Neural cell (in vitro differentiated cells): ENCODE measurements at regions not wholly inside any gene's neighbourhood (a gene's known extent, or its start where the extent isn't known, plus 50 kb on each side); places are given as distances from the start of the nearest gene placed in this dataset.

ENCODE experiments used
- H2AFZ ChIP-seq: fragments of 200-600, 300-800 bp; sonication (generic), shearing (Covaris generic); 2 replicates; pipeline ENCODE4 v1.6.0; 2014; ENCODE audit warnings: low read depth, mild to moderate bottlenecking, antibody characterized with exemption, low read length, moderate library complexity
- H3F3A ChIP-seq: fragments of 200-600 bp; shearing (Covaris generic); 2 replicates; pipeline ENCODE4 v1.6.1; 2016; ENCODE audit warnings: mild to moderate bottlenecking, moderate library complexity, mixed read lengths, antibody characterized with exemption, low read length; ENCODE audit not compliant: insufficient read depth, poor library complexity, severe bottlenecking
- H3K27ac ChIP-seq: fragments of 200-600, 300-800 bp; sonication (generic), shearing (Covaris generic); 2 replicates; pipeline ENCODE4 v1.5.1; 2014; ENCODE audit warnings: mild to moderate bottlenecking, low read length, moderate library complexity
- H3K27me3 ChIP-seq: fragments of 300-800, 200-600 bp; sonication (generic), shearing (Covaris generic); 2 replicates; pipeline ENCODE4 v1.6.0; 2014; ENCODE audit warnings: mild to moderate bottlenecking, low read depth, low read length, moderate library complexity; ENCODE audit not compliant: insufficient read depth
- H3K36me3 ChIP-seq: fragments of 300-800, 200-600 bp; sonication (generic), shearing (Covaris generic); 2 replicates; pipeline ENCODE4 v1.5.1; 2014; ENCODE audit warnings: mild to moderate bottlenecking, antibody characterized with exemption, low read length, moderate library complexity; ENCODE audit not compliant: insufficient read depth
- H3K4me2 ChIP-seq: fragments of 300-800, 200-600 bp; sonication (generic), shearing (Covaris generic); 2 replicates; pipeline ENCODE4 v1.6.0; 2014; ENCODE audit warnings: mild to moderate bottlenecking, low read length
- H3K4me3 ChIP-seq: fragments of 300-800, 200-600 bp; sonication (generic), shearing (Covaris generic); 2 replicates; pipeline ENCODE4 v1.5.1; 2014; ENCODE audit warnings: mild to moderate bottlenecking, low read length, moderate library complexity
- H3K79me2 ChIP-seq: fragments of 200-600 bp; shearing (Covaris generic); replicated peaks from 2 replicates; pipeline ENCODE4 v1.6.0; 2014; ENCODE audit warnings: mild to moderate bottlenecking, low read length, moderate library complexity; ENCODE audit not compliant: insufficient read depth
- H3K9ac ChIP-seq: fragments of 300-800, 200-600 bp; sonication (generic), shearing (Covaris generic); 2 replicates; pipeline ENCODE4 v1.6.1; 2016; ENCODE audit warnings: mild to moderate bottlenecking, low read length, mixed read lengths
- H3K9me2 ChIP-seq: fragments of 200-600 bp; shearing (Covaris generic); 2 replicates; pipeline ENCODE4 v1.6.1; 2016; ENCODE audit warnings: mild to moderate bottlenecking, low read length, mixed read lengths; ENCODE audit not compliant: insufficient read depth
- H3K9me3 ChIP-seq: fragments of 200-600, 300-800 bp; sonication (generic), shearing (Covaris generic); 2 replicates; pipeline ENCODE4 v1.6.1; 2016; ENCODE audit warnings: mild to moderate bottlenecking, mixed run types, low read length, moderate library complexity, mixed read lengths
- H4K20me1 ChIP-seq: fragments of 200-600 bp; shearing (Covaris generic); 2 replicates; pipeline ENCODE4 v1.6.1; 2016; ENCODE audit warnings: mild to moderate bottlenecking, mixed run types; ENCODE audit not compliant: insufficient read depth
- CTCF ChIP-seq: fragments of 450-650 bp; IDR thresholded peaks from 2 replicates; pipeline ENCODE4 v1.5.1; 2014; ENCODE audit warnings: antibody characterized with exemption, mild to moderate bottlenecking, moderate library complexity; ENCODE audit not compliant: poor library complexity, severe bottlenecking
- EP300 ChIP-seq: fragments of 450-650 bp; conservative IDR thresholded peaks from 2 replicates; pipeline ENCODE4 v1.6.1; 2014; ENCODE audit warnings: antibody characterized with exemption, mild to moderate bottlenecking, moderate library complexity; ENCODE audit not compliant: poor library complexity, severe bottlenecking
- EZH2 ChIP-seq: fragments of 200-600, 300-800 bp; shearing (Covaris generic), sonication (generic); IDR thresholded peaks from 2 replicates; pipeline ENCODE4 v1.6.1; 2014; ENCODE audit warnings: antibody characterized with exemption, low read length, borderline replicate concordance, mild to moderate bottlenecking; ENCODE audit not compliant: insufficient read depth, poor library complexity, severe bottlenecking
- MXI1 ChIP-seq: fragments of 450-650 bp; conservative IDR thresholded peaks from 2 replicates; pipeline ENCODE4 v1.6.1; 2014; ENCODE audit warnings: antibody characterized with exemption, mild to moderate bottlenecking; ENCODE audit not compliant: poor library complexity, severe bottlenecking
- POLR2AphosphoS5 ChIP-seq: IDR thresholded peaks from 2 replicates; pipeline ENCODE4 v1.6.1; 2012
- RAD21 ChIP-seq: fragments of 450-650 bp; conservative IDR thresholded peaks from 2 replicates; pipeline ENCODE4 v1.6.1; 2014; ENCODE audit warnings: antibody characterized with exemption, mild to moderate bottlenecking, moderate library complexity
- REST ChIP-seq: IDR thresholded peaks from 2 replicates; pipeline ENCODE4 v1.6.1; 2012; ENCODE audit warnings: borderline replicate concordance
- SMC3 ChIP-seq: fragments of 450-650 bp; conservative IDR thresholded peaks from 2 replicates; pipeline ENCODE4 v1.6.1; 2014; ENCODE audit warnings: antibody characterized with exemption, mild to moderate bottlenecking, moderate library complexity; ENCODE audit not compliant: poor library complexity
- TAF1 ChIP-seq: IDR thresholded peaks from 2 replicates; pipeline ENCODE4 v1.6.1; 2012; ENCODE audit warnings: low read depth

GRCh38 chr15:98397419-98397818, 250.9 kb upstream of the IGF1R start:
- Histone ChIP-seq H2AFZ (no peak overlapping the region), H3K9ac (no peak overlapping the region), H3K9me2 (no peaks in the 10 kb centered on the region), H3K4me3 (no peak overlapping the region), H3F3A (no peaks in the 10 kb centered on the region), H3K27me3 (no peaks in the 10 kb centered on the region), H3K27ac (no peak overlapping the region), H4K20me1 (no peaks in the 10 kb centered on the region), H3K9me3 (no peaks in the 10 kb centered on the region), H3K4me2 (no peak overlapping the region), H3K79me2 (no peaks in the 10 kb centered on the region), H3K36me3 (no peaks in the 10 kb centered on the region)
- no peak for TF ChIP-seq EZH2
- TF ChIP-seq POLR2AphosphoS5, result no peak
- no peak for TF ChIP-seq MXI1
- TF ChIP-seq REST, result no peak
- no peak for TF ChIP-seq RAD21
- TF ChIP-seq SMC3, result no peak

GRCh38 chr15:98398056-98398455, 250.3 kb upstream of the IGF1R start:
- no peaks in the 10 kb centered on the region for H3K79me2 ChIP-seq
- no peaks in the 10 kb centered on the region for H3K36me3 ChIP-seq
- no peak overlapping the region for H3K4me3 ChIP-seq
- no peak overlapping the region for H3K4me2 ChIP-seq
- no peaks in the 10 kb centered on the region for H3F3A ChIP-seq
- no peaks in the 10 kb centered on the region for H3K9me2 ChIP-seq
- no peak overlapping the region for H3K27ac ChIP-seq
- TF ChIP-seq EP300, result no peak
- no peak for TF ChIP-seq EZH2
- no peak for TF ChIP-seq SMC3
- no peak for TF ChIP-seq CTCF
- TF ChIP-seq RAD21, result no peak
- TF ChIP-seq POLR2AphosphoS5, result no peak
- TF ChIP-seq REST, result no peak
- TF ChIP-seq TAF1, result no peak
- no peak for TF ChIP-seq MXI1
- H3K9me3 ChIP-seq, result no peaks in the 10 kb centered on the region
- H4K20me1 ChIP-seq, result no peaks in the 10 kb centered on the region
- H3K27me3 ChIP-seq, result no peaks in the 10 kb centered on the region
- no peak overlapping the region for H2AFZ ChIP-seq
- no peak overlapping the region for H3K9ac ChIP-seq
